ENCODE measurements at regions not wholly inside any gene's neighbourhood (a gene's known extent, or its start where the extent isn't known, plus 50 kb on each side); places are given as distances from the start of the nearest gene placed in this dataset.

- CTCF ChIA-PET: interaction anchor here (0.8 to 1.2 kb wide), 3 partner anchors 9 to 175 kb away, joined by 3 to 5 read pairs (median 3); no protein-coding TSS in a partner anchor
- POLR2A ChIA-PET: no interaction called here
- no peak for DNase-seq (ENCODE audit: extremely low spot score)
- TF ChIP-seq, protein P1, sequence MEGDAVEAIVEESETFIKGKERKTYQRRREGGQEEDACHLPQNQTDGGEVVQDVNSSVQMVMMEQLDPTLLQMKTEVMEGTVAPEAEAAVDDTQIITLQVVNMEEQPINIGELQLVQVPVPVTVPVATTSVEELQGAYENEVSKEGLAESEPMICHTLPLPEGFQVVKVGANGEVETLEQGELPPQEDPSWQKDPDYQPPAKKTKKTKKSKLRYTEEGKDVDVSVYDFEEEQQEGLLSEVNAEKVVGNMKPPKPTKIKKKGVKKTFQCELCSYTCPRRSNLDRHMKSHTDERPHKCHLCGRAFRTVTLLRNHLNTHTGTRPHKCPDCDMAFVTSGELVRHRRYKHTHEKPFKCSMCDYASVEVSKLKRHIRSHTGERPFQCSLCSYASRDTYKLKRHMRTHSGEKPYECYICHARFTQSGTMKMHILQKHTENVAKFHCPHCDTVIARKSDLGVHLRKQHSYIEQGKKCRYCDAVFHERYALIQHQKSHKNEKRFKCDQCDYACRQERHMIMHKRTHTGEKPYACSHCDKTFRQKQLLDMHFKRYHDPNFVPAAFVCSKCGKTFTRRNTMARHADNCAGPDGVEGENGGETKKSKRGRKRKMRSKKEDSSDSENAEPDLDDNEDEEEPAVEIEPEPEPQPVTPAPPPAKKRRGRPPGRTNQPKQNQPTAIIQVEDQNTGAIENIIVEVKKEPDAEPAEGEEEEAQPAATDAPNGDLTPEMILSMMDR (IDR thresholded peaks at IDR 0.05; ENCODE audit: control extremely low read depth, extremely low read depth, low read depth, missing control alignments): no peak
Observed at GRCh38 chr20:12928755-12929401, 79.9 kb upstream of the SPTLC3 start.

DNA sequence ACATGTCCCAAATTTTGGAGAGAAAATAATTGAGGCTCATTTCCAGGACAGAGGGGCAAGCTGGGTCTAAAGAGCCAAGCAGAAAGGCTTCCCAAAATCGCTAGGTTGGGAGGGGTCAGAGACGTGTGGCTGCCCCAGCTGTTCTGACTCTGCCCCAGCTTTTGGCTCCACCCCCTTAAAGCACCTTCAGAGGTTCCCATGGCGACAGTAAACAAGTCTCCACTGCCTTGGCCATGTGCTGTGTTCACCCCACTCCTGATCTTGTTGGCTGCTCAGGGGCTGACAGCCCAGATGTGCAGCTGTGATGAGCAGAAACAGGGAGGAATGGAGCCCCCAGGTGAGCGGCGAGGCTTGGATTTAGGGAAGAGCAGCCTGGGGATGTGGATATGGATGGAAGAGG lies 72.8 kb upstream of the SPTLC3 start:
- ChIA-PET POLR2A (no interaction called here), CTCF (interaction anchor here (1.2 to 2.2 kb wide), 2 partner anchors 12 to 160 kb away, joined by 3 to 9 read pairs; no protein-coding TSS in a partner anchor)
- TF ChIP-seq, protein P1 (IDR thresholded peaks at IDR 0.05; ENCODE audit: control extremely low read depth, extremely low read depth, low read depth, missing control alignments): no peak
- no peak for DNase-seq (ENCODE audit: extremely low spot score)

- TF ChIP-seq, protein P1 (IDR thresholded peaks at IDR 0.05; ENCODE audit: control extremely low read depth, extremely low read depth, low read depth, missing control alignments): no peak
- ChIA-PET POLR2A (no interaction called here), CTCF (interaction anchor here (0.7 to 1.2 kb wide), 2 partner anchors 12 to 159 kb away, joined by 3 read pairs; no protein-coding TSS in a partner anchor)
- no peak for DNase-seq (ENCODE audit: extremely low spot score)
Observed at GRCh38 chr20:12936524-12936923, 72.2 kb upstream of the SPTLC3 start.

DNA sequence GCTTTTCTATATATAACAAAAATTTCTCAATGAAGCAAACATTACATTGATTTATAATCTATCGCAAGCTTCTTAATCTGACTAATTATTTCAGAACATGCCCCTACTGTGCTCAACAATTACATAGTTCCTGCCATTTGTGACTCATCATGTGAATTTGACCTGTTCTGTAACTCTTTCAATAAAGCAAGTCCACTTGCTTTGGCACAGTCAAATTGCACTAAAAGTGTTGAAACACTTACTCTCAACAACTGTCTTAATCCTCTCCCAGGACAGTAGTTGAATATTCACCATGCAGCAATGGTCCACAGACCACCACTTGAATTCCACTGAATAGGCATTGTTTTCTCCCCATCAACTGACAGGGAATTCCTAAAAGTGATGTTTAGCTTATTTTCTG lies 67.7 kb upstream of the SPTLC3 start:
- no peak for DNase-seq (ENCODE audit: extremely low spot score)
- TF ChIP-seq, protein P1 (IDR thresholded peaks at IDR 0.05; ENCODE audit: control extremely low read depth, extremely low read depth, low read depth, missing control alignments): no peak
- ChIA-PET CTCF (no interaction called here), POLR2A (no interaction called here)

DNA sequence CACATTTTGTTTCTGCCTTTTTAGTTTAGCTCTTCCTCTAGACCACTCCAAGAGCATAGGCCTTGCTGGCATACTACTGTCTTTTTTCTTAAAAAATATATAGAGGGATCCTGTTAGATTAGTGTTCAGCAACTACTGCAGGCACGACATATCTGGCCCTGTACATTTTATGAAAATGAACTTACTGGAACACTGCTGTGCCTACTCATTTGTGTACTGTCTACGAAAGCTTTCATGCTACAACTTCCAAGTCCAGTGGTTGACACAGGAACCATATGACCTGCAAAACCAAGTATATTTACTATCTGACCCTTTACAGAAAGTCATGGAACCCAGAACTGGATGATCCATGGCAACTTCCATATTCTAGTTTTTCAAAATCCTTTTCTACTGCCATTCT lies 66.6 kb upstream of the SPTLC3 start:
- ChIA-PET POLR2A (no interaction called here), CTCF (interaction anchor here (0.9 kb wide), 1 partner anchor 17 kb away, joined by 4 read pairs; no protein-coding TSS in a partner anchor)
- no peak for DNase-seq (ENCODE audit: extremely low spot score)
- TF ChIP-seq, protein P1 (IDR thresholded peaks at IDR 0.05; ENCODE audit: control extremely low read depth, extremely low read depth, low read depth, missing control alignments): no peak

- POLR2A ChIA-PET: no interaction called here
- CTCF ChIA-PET: no interaction called here
- DNase-seq (ENCODE audit: extremely low spot score): no peak
- TF ChIP-seq, protein P1 (IDR thresholded peaks at IDR 0.05; ENCODE audit: control extremely low read depth, extremely low read depth, low read depth, missing control alignments): no peak
Observed at GRCh38 chr20:12946789-12947188, 62.0 kb upstream of the SPTLC3 start.

All from GM10248 (cell line).